KBM-7 (cell line): ENCODE measurements at regions not wholly inside any gene's neighbourhood (a gene's known extent, or its start where the extent isn't known, plus 50 kb on each side); places are given as distances from the start of the nearest gene placed in this dataset.

Source experiments
- DNase-seq: peaks from one replicate; pipeline ENCODE4 v3.0.0-alpha.2; 2015
- in situ Hi-C: fragments of 300-500 bp; cut with MboI; formaldehyde crosslinking; loops from 2 replicates; pipeline ENCODE4 v1.14.3; 2020; ENCODE audit warnings: low sequenced_read_pairs, low pct_unique_long_range_greater_than_20kb, mixed read lengths

GRCh38 chr2:239905884-239906654 is 119.1 kb downstream of the NDUFA10 start:
- DNase-seq, result no peak
- in situ Hi-C loops, result no loop called here

GRCh38 chr2:239905306-239905705 is 119.8 kb downstream of the NDUFA10 start:
- no peak for DNase-seq
- in situ Hi-C loops, result no loop called here

- in situ Hi-C loops, result no loop called here
Measured at GRCh38 chr2:239904496-239904895, 120.6 kb downstream of the NDUFA10 start.

GRCh38 chr2:239903803-239904202 is 121.3 kb downstream of the NDUFA10 start:
- no peak for DNase-seq
- in situ Hi-C loops, result no loop called here

More at GRCh38 chr2:239904496-239904895, 120.6 kb downstream of the NDUFA10 start:
- no peak for DNase-seq

- no peak for DNase-seq
Measured at GRCh38 chr2:239903210-239903609, 121.9 kb downstream of the NDUFA10 start.

GRCh38 chr2:239902749-239903201 is 122.4 kb downstream of the NDUFA10 start:
- no peak for DNase-seq
- in situ Hi-C loops, result no loop called here

More at GRCh38 chr2:239903210-239903609, 121.9 kb downstream of the NDUFA10 start:
- in situ Hi-C loops, result no loop called here

- DNase-seq, result no peak
- in situ Hi-C loops, result no loop called here
Measured at GRCh38 chr2:239898292-239898925, 126.7 kb downstream of the NDUFA10 start.

GRCh38 chr2:239897596-239898235 is 127.4 kb downstream of the NDUFA10 start:
- in situ Hi-C loops, result no loop called here
- no peak for DNase-seq

GRCh38 chr2:239896075-239896474 is 129.1 kb downstream of the NDUFA10 start:
- no peak for DNase-seq
- in situ Hi-C loops, result no loop called here

GRCh38 chr2:239895669-239896068 is 129.5 kb downstream of the NDUFA10 start:
- in situ Hi-C loops, result no loop called here

GRCh38 chr2:239895116-239895515 is 130.0 kb downstream of the NDUFA10 start:
- in situ Hi-C loops, result no loop called here
- no peak for DNase-seq

More at GRCh38 chr2:239895669-239896068, 129.5 kb downstream of the NDUFA10 start:
- DNase-seq, result no peak

GRCh38 chr2:239894276-239894675 is 130.9 kb downstream of the NDUFA10 start:
- DNase-seq, result no peak
- in situ Hi-C loops, result no loop called here

GRCh38 chr2:239893236-239893515 is 132.0 kb downstream of the NDUFA10 start:
- in situ Hi-C loops, result no loop called here
- no peak for DNase-seq

GRCh38 chr2:239892441-239893235 is 132.5 kb downstream of the NDUFA10 start:
- in situ Hi-C loops, result no loop called here
- no peak for DNase-seq

GRCh38 chr2:239891698-239892097 is 133.4 kb downstream of the NDUFA10 start:
- no peak for DNase-seq
- in situ Hi-C loops, result no loop called here

GRCh38 chr2:239890206-239890746 is 134.9 kb downstream of the NDUFA10 start:
- in situ Hi-C loops, result no loop called here

GRCh38 chr2:239889641-239890121 is 135.5 kb downstream of the NDUFA10 start:
- no peak for DNase-seq
- in situ Hi-C loops, result no loop called here

More at GRCh38 chr2:239890206-239890746, 134.9 kb downstream of the NDUFA10 start:
- no peak for DNase-seq

- in situ Hi-C loops, result no loop called here
- DNase-seq, result no peak
Measured at GRCh38 chr2:239887604-239888003, 137.5 kb downstream of the NDUFA10 start.

GRCh38 chr2:239886781-239887180 is 138.4 kb downstream of the NDUFA10 start:
- no peak for DNase-seq
- in situ Hi-C loops, result no loop called here
